ENCODE measurements at regions not wholly inside any gene's neighbourhood (a gene's known extent, or its start where the extent isn't known, plus 50 kb on each side); places are given as distances from the start of the nearest gene placed in this dataset.
A peak's percentile ranks its signal among the peaks of the same experiment; 100 is the strongest.

DNA sequence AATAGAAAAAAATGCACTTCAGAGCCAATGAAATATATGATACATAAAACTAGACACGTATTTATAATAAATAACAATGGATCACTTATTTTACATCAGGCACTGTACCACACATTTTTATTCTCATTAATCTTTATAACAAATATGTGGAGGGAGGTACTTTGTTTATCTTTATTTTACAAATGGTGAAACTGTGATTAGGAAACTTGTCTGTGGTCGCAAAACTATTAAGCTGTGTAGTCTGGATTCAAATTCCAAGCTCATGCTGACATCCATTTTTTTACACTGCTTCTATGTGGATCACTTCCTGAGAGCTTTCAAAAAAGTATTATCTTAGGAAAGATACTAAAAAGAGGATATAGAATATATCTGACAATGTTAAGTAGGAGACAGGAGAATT, 978.6 kb downstream of the SORCS1 start:
- no peak for DNase-seq (ENCODE audit: low spot score)
- no peak for TF ChIP-seq CTCF (IDR thresholded peaks at IDR 0.05; ENCODE audit: extremely low read depth, missing control alignments)

GRCh38 chr10:106183041-106183440, 981.5 kb downstream of the SORCS1 start:
- DNase-seq (ENCODE audit: low spot score): no peak

DNA sequence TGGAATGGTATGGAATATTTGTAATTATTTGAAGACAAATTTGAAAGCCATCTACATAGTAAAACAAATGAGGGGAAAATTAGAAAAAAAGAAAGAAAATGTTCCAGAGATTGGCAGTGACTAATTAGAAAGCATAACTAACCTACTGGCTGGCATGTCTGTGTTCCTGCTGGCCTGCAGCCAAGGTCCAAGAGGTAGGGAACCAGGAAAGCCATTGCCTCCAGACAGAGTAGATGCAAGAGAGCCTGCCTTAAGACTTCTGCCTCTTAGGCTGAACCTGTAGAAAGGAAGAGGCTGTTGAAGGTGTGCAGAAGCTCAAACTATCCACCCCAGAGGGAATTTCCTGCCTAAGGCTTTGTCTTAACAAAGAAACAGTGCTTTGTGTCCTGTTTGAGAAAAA, 982.0 kb downstream of the SORCS1 start:
- DNase-seq (ENCODE audit: low spot score): no peak
- no peak for TF ChIP-seq CTCF (IDR thresholded peaks at IDR 0.05; ENCODE audit: extremely low read depth, missing control alignments)

More at GRCh38 chr10:106183041-106183440, 981.5 kb downstream of the SORCS1 start:
- TF ChIP-seq CTCF (IDR thresholded peaks at IDR 0.05; ENCODE audit: extremely low read depth, missing control alignments): no peak

DNA sequence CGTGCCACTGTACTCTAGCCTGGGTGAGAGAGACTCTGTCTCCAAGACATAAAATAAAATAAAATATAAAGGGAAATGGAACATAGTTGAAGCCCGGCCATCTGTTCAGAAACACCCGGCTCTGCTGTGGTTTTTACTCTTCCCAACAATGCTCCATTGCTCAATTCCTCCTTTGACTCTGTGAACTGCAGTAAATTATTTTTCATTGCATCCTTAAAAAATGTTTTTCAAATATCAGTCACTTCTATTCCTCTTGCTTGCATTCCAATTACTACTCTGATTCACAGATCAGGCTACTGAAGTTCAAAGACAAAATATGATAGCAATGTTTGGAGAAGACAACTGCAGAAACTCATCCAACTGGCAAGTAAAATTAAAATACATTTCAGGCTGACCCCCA, 983.0 kb downstream of the SORCS1 start:
- DNase-seq (ENCODE audit: low spot score): no peak
- no peak for TF ChIP-seq CTCF (IDR thresholded peaks at IDR 0.05; ENCODE audit: extremely low read depth, missing control alignments)

GRCh38 chr10:106179430-106179829, 985.1 kb downstream of the SORCS1 start:
- DNase-seq (ENCODE audit: low spot score): no peak

GRCh38 chr10:106175760-106176377, 988.6 kb downstream of the SORCS1 start:
- peak; percentile 4 for DNase-seq (ENCODE audit: low spot score)
- TF ChIP-seq CTCF (IDR thresholded peaks at IDR 0.05; ENCODE audit: extremely low read depth, missing control alignments): peak; percentile 3

More at GRCh38 chr10:106179430-106179829, 985.1 kb downstream of the SORCS1 start:
- no peak for TF ChIP-seq CTCF (IDR thresholded peaks at IDR 0.05; ENCODE audit: extremely low read depth, missing control alignments)

DNA sequence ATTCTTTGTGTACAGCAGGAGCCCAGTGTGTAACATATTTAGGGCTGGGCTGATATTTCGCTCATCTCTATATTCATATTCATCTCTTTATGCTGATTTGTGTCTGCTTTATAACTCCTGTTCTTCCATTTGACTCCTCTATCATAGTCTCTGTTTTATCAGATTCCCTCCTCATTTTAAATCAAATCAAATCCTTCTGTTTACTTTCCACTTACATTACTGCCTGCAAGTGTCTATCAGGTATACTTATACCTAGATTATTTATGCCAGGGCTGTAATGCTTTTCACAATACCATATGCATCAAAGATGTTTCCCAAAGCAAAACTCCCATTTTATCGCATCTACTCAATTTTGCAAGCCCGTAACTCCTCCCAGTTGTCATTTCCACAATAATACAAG, 990.7 kb downstream of the SORCS1 start:
- no peak for DNase-seq (ENCODE audit: low spot score)
- no peak for TF ChIP-seq CTCF (IDR thresholded peaks at IDR 0.05; ENCODE audit: extremely low read depth, missing control alignments)

Data from GM20000 (cell line).